ENCODE measurements at regions not wholly inside any gene's neighbourhood (a gene's known extent, or its start where the extent isn't known, plus 50 kb on each side); places are given as distances from the start of the nearest gene placed in this dataset.
"Not testable (repeated sequence)": the region's sequence is repeated elsewhere in the genome, so short reads cannot be mapped to it uniquely, and the experiment has no call there.

GRCh38 chr9:2389404-2389803, 232.2 kb upstream of the VLDLR start:
- no peak for DNase-seq (ENCODE audit: low read depth in 3 of 3, low spot score in 2 of 3)

GRCh38 chr9:2390028-2390427, 231.6 kb upstream of the VLDLR start:
- no peak for DNase-seq (ENCODE audit: low read depth in 3 of 3, low spot score in 2 of 3)

- DNase-seq (ENCODE audit: low read depth in 3 of 3, low spot score in 2 of 3): not testable (repeated sequence)
Observed at GRCh38 chr9:2391509-2392132, 230.0 kb upstream of the VLDLR start.

- not testable (repeated sequence) for DNase-seq (ENCODE audit: low read depth in 3 of 3, low spot score in 2 of 3)
Observed at GRCh38 chr9:2394087-2394741, 227.4 kb upstream of the VLDLR start.

GRCh38 chr9:2395814-2396612, 225.6 kb upstream of the VLDLR start:
- DNase-seq (ENCODE audit: low read depth in 3 of 3, low spot score in 2 of 3): no peak

- DNase-seq (ENCODE audit: low read depth in 3 of 3, low spot score in 2 of 3): no peak
Observed at GRCh38 chr9:2396622-2397285, 224.8 kb upstream of the VLDLR start.

- not testable (repeated sequence) for DNase-seq (ENCODE audit: low read depth in 3 of 3, low spot score in 2 of 3)
Observed at GRCh38 chr9:2397875-2398274, 223.7 kb upstream of the VLDLR start.

- DNase-seq (ENCODE audit: low read depth in 3 of 3, low spot score in 2 of 3): not testable (repeated sequence)
Observed at GRCh38 chr9:2401746-2402145, 219.8 kb upstream of the VLDLR start.

GRCh38 chr9:2403701-2404100, 217.9 kb upstream of the VLDLR start:
- DNase-seq (ENCODE audit: low read depth in 3 of 3, low spot score in 2 of 3): no peak

GRCh38 chr9:2406252-2406651, 215.3 kb upstream of the VLDLR start:
- DNase-seq (ENCODE audit: low read depth in 3 of 3, low spot score in 2 of 3): no peak

GRCh38 chr9:2407450-2407849, 214.1 kb upstream of the VLDLR start:
- no peak for DNase-seq (ENCODE audit: low read depth in 3 of 3, low spot score in 2 of 3)

- DNase-seq (ENCODE audit: low read depth in 3 of 3, low spot score in 2 of 3): no peak
Observed at GRCh38 chr9:2411459-2412215, 209.9 kb upstream of the VLDLR start.

GRCh38 chr9:2413160-2413805, 208.3 kb upstream of the VLDLR start:
- DNase-seq (ENCODE audit: low read depth in 3 of 3, low spot score in 2 of 3): peak in 2 of 3 donors; percentile 32 to 43

- DNase-seq (ENCODE audit: low read depth in 3 of 3, low spot score in 2 of 3): no peak
Observed at GRCh38 chr9:2414465-2414864, 207.1 kb upstream of the VLDLR start.

- no peak for DNase-seq (ENCODE audit: low read depth in 3 of 3, low spot score in 2 of 3)
Observed at GRCh38 chr9:2415326-2415725, 206.3 kb upstream of the VLDLR start.

- no peak for DNase-seq (ENCODE audit: low read depth in 3 of 3, low spot score in 2 of 3)
Observed at GRCh38 chr9:2417730-2418129, 203.9 kb upstream of the VLDLR start.

- no peak for DNase-seq (ENCODE audit: low read depth in 3 of 3, low spot score in 2 of 3)
Observed at GRCh38 chr9:2418619-2419018, 203.0 kb upstream of the VLDLR start.

GRCh38 chr9:2419347-2419746, 202.2 kb upstream of the VLDLR start:
- DNase-seq (ENCODE audit: low read depth in 3 of 3, low spot score in 2 of 3): no peak

- no peak for DNase-seq (ENCODE audit: low read depth in 3 of 3, low spot score in 2 of 3)
Observed at GRCh38 chr9:2420543-2420942, 201.0 kb upstream of the VLDLR start.

GRCh38 chr9:2424619-2425033, 197.0 kb upstream of the VLDLR start:
- peak; percentile 53 to 63 (median 58) for DNase-seq (ENCODE audit: low read depth in 3 of 3, low spot score in 2 of 3)

Measured in right renal cortex interstitium (tissue), 3 donors.